Superior temporal gyrus (tissue), 1 donor: ENCODE measurements at regions not wholly inside any gene's neighbourhood (a gene's known extent, or its start where the extent isn't known, plus 50 kb on each side); places are given as distances from the start of the nearest gene placed in this dataset.

Experiments used
- DNase-seq: peaks from one replicate; pipeline ENCODE4 v3.0.0-alpha.2; 2016; ENCODE audit errors: extremely low spot score

DNA sequence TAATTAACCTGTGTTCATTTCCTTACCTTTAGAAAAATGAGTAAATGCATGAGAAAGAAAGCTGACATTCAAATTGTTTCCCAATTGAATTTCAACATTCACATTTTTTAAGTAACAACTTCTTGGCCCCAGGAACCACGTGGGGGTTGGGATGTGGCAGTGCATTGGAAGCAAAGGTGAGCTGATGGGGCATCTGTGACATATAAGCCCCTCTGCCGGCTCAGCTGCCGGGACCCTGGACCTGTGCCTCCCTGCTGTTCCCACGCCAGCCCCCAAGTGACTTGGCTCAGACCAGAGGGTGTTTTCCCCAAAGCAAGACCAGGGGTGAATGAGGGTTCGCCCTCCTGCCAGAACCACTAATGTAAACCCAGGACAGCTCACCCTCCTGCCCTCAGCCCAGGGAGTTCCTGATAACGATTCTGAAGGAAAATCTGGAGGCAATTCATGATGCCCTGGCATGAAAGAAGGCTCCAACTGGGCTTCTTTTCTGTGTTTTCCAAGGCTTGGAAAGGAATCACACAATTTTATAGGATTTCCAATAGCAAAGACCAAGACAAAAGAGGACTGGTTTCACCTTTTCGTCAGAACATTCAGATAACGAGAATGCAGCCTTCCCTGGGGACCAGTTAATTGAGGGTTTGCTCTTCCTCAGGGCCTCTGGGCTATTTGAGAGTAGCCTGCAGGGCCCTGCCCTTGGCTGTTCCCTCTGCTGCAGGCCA is 193.2 kb upstream of the TWIST2 start:
- no peak for DNase-seq

GRCh38 chr2:238655198-238655860 is 192.6 kb upstream of the TWIST2 start:
- DNase-seq, result no peak

DNA sequence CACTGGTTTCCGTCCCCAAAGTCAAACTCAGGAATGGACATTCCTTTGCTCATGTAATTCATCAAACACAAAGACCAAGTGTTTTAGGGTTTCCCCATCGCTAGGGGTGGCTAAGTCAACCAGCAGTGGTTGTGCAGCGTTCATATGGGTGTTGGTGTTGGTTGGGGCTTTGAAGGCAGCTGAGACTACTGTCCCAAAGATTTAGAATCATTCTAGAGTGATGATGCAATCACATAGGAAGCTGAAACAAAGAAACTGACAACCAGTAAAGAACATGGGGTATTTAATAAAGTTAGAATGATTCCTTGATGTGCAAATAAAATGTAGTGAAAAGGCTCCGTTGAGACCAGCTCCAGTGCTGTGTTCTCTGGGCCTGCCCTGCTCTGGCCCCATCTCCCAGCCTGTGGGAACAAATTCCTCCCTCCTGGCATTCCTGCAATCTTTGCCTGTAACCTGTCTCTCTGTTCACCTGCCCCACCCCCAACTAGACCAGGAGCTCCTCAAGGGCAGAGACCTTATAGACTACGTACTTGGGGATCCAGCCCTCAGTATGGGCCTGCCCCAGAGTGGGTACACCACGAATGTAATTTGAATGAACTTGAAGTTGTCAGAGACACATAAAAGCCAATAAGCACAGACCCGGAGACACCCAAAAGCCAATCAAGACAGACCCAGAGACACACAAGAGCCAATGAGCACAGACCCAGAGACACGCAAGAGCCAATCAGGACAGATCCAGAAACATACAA is 191.7 kb upstream of the TWIST2 start:
- DNase-seq, result no peak

DNA sequence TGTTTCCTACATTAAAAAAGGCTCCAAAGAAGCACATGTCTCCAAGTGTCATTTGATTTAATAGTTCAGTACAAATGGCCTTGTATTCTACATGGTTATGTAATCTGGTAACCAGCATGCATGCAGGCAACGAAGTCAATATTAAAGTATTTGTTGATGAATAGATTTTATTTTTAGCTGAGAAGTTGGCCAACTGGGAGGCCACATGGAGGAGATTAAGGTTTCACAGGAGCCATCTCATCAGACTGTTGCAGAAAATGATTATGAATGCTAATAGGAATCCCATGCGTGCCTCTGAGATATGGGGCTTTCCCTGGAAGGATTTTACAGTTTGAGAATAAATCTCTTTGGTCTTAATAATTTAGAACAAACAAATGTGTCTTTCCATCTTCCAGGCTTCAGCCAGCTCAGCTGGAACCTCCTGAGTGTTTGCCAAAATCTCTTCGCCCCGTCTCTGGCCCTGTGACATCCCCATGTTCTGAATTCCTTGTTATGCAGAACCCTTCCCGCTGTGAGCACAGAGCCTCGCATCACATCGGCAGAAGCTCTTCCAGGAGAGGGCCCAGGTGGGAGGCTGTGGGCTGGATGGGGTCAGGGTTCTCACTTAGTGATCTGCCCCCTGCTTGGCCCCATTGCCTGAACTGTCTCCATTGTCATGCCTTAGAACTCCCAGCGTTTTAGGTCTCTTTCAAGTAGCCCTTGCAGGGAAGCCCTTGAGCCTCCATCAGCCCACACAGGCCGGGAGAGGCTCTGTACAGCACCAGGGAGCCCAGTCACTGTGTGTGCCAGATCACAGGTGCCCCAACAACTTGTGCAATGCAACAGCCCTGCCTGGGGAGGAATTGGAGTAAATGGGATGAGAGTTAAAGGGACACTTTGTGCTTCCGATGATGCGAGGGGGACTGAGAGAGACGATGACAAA is 190.5 kb upstream of the TWIST2 start:
- no peak for DNase-seq

- DNase-seq, result no peak
Observed at GRCh38 chr2:238658054-238658407, 189.9 kb upstream of the TWIST2 start.

DNA sequence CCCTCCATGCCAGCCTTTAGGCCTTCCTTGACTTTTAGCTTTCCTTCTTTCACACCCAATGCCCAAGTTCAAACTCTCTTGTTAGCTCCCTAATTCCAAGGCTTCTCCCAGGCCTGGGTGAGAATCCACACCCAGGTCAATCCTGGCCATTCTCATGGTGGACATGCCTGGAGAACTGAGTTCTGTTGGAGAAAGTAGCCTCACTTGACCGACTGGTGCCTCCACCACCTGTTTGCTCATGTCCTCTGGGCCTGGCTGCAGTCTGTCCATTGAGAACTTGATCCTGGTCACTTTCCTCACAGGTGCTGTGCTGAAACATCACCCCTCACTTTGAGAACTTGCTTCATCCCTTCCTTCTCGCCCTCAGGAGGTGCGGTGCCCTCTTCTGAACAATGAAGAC is 189.1 kb upstream of the TWIST2 start:
- DNase-seq, result no peak

- DNase-seq, result no peak
Observed at GRCh38 chr2:238659231-238659630, 188.7 kb upstream of the TWIST2 start.

- no peak for DNase-seq
Observed at GRCh38 chr2:238663586-238663985, 184.3 kb upstream of the TWIST2 start.

- no peak for DNase-seq
Observed at GRCh38 chr2:238665919-238666318, 182.0 kb upstream of the TWIST2 start.

DNA sequence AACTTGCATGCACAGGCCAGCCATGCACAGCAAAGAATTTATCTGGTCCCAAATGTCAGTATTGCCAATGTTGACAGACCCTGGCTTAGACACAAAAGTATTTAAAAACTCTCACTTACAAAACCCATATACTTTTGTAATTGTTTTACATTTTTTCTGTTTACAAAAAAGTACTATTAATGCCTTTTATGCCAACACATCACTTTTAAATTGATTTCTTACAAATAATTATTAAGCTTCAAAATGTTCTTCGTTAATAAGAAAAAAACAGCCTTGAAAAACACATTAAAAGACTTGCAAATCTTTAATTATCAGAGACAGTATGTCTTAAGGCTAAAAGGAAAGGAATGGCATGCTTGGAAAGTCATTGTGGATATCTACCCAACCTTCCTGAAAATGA is 181.3 kb upstream of the TWIST2 start:
- no peak for DNase-seq

- DNase-seq, result no peak
Observed at GRCh38 chr2:238667008-238667407, 180.9 kb upstream of the TWIST2 start.

GRCh38 chr2:238667639-238668038 is 180.2 kb upstream of the TWIST2 start:
- no peak for DNase-seq

DNA sequence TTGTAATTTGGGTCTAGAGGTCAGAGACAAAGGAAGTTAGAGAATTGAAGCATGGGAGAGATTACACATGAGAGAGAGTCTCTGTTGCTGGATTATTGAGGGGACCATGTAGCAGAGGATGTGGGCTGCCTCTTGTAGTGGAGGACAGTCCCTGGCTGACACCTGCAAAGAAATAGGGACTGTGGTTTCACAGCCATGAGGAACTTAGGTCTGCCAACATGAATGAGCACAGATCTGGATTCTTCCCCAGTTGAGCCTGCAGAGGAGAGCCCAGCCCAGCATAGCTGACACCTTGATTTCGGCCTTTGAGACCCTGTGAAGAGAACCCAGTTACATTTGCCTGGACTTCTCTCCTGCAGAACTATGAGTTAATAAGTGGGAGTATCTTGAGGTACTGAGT is 179.5 kb upstream of the TWIST2 start:
- no peak for DNase-seq

DNA sequence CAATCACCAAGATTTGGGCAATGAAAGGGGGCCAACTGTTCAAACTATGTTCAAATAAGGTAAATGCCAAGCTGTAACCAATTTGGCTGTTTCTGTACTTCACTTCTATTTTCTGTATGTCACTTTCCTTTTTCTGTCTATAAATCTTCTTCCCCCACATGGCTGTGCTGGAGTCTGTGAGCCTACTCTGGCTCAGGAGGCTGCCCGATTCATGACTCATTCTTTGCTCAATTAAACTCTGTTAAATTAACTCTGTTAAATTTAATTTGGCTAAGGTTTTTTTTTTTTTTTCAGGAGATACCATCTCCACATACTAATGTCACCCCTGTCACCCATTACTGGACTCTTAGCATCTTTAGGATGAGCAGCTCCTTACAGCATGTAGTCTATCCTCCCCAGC is 178.8 kb upstream of the TWIST2 start:
- no peak for DNase-seq

DNA sequence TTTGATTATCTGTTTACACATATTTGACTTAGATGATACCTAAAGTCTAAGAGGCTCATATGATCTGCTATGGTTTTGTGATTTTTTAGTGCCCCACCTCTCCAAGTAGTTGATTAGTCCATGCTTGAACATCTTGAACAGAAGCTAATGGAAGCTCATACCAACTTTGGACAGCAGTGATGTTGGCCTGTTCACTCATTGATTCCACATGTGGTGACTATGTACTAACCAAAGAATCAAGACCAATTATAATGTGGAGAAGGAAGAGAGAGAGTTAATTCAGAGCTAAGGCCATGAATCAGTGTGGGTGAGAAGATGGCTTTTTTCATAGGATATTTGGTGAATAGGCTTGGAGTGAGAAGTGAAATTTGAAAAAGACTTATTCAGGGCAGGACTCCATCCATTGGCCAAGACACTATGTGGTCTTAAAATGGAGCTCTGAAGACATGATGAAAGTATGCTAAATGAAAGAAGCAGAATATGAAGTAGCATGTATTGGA is 178.3 kb upstream of the TWIST2 start:
- DNase-seq, result no peak

DNA sequence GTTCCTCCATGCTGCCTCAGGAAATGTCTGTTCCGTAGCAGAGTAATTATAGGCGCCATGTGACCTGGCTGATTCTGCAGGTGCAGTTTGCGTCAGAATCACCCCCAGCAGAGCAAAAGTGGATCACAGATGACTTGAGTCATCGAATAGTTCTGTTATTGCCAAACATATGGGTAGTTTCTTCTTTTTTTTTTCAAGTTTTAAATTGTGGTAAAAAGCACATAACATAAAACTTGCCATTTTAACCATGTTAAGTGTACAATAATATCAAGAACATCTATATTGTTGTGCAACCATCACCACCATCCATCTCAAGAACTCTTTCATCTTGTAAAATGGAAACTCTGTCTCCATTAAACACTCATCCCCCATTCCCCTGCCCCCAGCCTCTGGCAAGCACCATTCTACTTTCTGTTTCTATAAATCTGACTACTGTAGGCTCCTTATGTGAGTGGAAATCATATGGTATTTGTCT is 177.7 kb upstream of the TWIST2 start:
- DNase-seq, result no peak

DNA sequence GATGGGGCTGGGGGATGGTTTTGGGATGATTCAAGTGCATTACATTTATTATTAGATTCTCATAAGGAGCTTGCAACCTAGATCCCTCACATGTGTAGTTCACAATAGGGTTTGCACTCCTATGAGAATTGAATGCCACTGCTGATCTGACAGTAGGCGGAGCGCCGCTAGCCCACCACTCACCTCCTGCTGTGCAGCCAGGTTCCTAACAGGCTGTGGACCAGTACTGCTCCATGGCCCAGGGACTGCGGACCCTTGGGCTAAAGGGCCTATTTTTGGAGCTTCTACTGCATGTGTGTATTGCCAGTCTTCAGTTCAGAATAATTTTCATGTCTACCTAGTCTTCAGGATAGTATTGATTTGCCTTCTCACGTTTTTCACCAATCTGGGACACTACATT is 165.3 kb upstream of the TWIST2 start:
- DNase-seq, result no peak

DNA sequence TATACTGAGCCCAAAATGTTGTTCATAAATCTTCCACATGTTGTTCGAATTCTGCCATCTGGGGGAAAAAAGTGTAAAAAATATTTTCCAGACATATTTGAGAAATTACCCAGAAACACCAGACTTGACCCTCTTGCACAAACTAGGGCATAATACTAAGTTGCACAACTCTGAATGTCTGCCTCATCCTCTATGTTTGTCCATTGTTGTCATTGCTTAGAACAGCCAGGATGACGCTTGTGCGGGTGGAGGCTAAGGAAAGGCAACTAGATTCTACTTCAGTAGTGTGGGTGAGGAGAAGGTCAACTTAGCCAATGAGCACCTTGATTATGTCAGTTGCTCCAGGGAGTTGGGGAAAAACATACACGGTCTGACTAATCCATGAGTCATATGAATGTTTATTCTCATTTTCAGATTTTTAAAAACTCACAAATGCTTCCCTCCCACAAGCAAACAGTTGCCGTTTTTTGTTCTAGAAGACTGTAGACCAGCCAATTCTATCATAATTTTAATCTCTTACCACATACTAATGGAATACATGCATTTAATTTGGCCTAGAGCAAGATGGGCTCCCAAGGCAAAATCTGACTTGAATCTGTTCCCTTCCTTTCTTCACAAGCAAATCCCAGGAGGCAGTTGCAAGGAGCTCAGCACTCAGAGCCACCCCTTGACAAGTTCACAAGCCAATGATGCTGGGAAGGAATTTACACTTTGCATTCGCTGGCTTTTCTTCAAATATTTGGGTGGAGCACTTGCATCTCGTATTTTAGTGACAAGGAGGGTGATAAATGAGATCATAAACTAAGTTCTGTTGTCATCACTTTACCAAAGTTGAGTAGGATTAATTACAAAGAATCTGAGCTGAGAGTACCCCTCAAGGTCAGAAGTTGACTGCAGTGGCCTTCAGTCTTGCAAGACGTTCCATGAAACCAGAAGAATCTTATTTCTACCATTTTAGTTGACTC is 163.2 kb upstream of the TWIST2 start:
- DNase-seq, result no peak

DNA sequence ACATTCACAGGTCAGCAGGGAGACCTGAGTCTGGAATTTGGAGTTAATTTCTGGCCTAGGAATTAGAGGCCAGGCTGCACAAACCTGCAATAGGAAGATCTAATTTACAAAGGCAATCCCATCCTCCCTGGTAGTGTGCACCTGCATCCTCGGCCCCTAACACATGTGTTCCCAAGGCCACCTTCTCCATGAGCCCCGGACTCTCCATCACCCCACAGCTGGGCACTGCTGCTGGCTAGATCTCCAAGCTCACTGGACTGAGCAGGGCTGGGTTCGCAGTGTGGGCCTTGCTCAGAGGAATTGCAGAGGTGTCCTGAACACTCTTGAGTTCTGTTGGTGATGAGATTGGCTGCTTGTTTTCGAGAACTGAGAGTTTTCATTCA is 162.6 kb upstream of the TWIST2 start:
- no peak for DNase-seq

DNA sequence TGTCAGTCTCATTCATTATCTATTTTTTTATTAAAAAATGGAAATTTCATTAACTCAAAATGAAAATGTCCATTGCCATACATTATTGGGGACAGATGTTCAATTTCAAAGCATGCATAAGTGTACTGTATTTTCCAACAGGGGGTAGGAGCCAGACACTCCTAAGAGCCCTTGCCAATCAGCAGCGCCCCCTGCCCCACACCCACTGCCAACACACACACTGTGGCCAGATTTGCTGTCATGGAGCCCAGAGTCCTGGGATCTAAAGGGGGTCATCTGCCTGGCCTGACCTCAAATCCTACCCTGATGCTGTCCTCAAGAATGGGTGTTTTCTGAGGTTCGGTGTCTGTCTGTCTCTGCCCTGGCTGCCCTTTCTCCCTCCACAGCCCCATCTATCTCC is 162.2 kb upstream of the TWIST2 start:
- no peak for DNase-seq

DNA sequence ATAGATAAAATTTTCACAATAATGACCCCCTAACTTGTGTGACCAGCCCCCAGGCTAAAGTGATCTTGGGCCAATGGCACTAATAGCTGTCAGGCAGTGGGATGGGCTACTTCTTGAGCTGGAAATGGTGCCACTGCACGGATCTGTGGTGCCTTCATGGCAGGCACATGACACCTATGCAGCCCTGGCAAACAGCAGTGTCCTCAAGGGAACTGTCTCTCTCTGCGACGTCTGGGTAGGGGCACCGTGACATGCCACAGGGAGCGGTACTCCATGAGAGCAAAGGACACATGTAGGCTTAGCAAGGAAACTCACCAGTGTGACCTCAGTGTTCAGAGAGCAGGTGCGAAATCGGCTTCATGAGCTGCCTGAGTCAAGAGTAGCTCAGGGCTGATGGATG is 161.7 kb upstream of the TWIST2 start:
- DNase-seq, result no peak
